GM18868 (cell line): ENCODE measurements at regions not wholly inside any gene's neighbourhood (a gene's known extent, or its start where the extent isn't known, plus 50 kb on each side); places are given as distances from the start of the nearest gene placed in this dataset.
A peak's percentile ranks its signal among the peaks of the same experiment; 100 is the strongest.
"Not testable (repeated sequence)": the region's sequence is repeated elsewhere in the genome, so short reads cannot be mapped to it uniquely, and the experiment has no call there.

Experiments
- ATAC-seq: cut with Tn5 transposase; IDR thresholded peaks from one replicate; pipeline ENCODE4 v1.9.1; 2021; ENCODE audit warnings: mild to moderate bottlenecking, moderate library complexity; ENCODE audit not compliant: unreplicated experiment

DNA sequence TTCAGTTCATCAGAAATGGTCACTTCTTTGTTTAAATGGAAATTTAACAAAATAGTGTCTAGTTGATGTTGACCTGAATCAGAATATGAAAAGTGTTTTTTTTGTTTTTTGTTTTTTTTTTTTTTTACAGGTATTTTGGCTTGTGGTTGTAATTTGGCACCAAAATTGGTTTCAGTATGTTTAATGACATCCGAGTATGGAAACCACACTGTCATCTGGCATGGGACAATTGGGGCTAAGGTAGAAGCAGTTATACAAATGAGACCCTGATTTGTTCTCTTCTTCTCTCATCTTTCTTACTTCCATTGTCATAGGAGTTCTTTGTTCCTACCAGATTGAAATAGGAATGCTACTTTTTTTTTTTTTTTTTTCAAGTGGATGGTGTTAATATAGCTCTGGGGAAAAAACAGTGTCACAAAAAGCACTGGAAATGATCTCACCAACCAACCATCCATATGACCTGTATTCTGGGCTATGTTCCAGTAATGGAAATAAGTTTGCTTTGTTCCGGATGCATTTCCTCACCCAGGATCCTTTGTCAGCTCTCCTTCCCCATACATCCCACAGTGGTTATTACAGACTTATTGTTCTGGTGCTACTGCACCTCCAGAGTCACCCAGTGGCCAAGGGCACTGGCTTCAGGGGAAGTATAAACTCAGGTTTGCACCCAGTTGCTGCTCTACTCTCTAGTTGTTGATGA, 95.8 kb downstream of the ATXN3L start:
- ATAC-seq: no peak

DNA sequence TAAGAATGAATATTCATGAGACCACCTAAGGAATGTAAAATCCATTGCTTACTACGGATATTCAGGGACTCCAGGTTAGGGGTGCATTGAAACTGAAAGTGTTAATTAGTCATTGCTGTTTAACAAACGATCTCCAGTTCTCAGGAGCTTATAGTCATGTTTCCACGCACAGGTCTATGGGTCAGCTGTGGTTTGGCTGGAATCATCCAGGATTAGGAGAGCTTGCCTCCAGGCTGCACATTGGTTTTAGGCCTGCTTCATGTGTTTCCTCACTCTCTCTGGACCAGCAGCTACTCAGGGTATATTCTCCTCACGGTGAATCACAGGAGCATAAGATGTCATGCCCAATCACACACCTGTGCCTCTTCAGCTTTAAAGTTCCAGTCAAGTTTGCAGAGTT, 98.9 kb downstream of the ATXN3L start:
- ATAC-seq: no peak

DNA sequence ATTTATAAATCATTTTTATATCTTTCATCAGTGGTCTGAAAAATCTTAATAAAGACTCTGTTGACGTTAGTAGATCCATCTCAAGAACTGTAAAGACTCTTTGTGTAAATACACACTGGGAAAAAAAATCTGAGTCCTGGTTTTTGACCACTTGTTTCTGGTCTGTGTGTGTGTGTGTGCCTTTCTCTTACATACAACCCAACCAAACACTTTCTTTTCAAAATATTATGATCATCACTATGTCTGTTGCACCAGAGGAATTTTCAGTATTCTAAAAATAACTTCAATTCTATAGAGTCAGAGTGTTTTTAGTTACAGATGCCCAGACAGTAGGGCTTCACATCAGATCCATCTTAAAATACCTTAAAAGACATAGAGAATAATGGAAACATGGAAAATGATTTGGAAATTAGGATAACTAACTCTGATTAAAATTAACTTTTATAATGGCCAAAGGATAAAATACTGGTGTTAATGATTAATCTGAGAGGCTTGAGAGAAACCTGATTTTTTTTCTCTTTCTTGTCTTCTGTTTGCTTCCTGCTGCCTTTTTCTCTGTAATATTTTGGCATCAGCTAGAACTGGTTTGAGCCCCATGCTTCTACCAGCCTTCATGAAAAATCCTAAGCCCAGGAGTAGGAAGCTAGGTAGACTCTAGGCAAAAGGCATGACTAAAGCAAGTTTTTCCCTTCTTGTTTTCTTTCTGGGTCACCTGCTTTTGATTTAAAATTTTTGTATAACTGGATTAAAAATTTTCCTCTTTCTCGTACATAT, 99.7 kb downstream of the ATXN3L start:
- ATAC-seq: no peak

DNA sequence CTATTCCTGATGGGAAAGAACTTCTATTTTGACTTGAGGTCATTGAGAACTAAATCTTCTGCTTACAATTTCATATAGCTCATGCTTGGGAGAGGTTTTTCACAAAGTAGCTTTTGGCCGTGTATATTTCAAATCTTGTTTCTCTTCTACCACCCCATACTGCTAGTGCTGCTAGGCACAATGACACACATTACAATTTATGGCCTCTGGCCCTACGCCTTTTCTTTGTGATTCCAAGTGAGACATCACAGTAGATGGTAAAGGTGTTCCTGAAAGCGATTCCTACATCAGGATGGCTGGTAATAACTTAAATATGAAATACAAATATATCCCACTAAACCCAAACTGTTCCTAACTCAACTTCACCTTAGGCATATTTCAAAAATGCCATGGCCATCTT, 101.1 kb downstream of the ATXN3L start:
- no peak for ATAC-seq

DNA sequence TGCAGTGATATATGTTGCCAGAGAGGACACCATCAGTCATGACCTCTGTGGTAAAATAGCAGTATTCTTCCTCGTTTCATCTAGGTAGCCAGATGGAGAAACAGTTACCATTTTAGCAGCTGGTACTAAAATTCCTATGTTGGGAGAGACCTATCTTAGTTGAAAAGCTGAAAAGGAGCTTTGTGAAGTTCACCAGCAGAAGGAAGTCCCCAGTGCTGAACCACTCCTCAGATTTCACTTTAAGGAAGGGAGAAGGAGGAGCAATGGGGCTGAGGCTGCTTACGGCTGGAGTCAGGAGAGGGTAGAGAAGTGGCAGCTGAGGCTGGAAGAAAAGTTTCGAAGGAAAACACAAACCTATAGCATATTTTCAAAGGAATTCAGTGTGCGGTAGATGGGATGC, 103.7 kb downstream of the ATXN3L start:
- no peak for ATAC-seq

DNA sequence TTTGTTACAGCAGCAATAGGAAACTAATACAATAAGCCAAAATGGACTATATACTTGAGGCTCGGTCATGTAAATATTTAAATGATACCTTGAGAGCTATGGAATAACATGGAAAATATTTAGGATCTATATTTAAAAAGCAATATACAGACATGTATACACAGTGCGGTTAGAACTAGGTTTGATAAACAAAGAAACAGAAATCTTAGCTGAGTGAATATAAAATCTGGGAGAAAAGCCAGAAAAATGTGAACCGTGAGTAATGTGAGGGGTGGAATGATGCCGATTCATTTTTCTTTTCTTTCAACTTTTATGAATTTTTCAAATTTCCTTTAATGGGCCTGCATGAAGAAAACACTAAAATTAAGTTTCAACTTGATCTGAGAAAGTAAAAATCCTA, 104.1 kb downstream of the ATXN3L start:
- no peak for ATAC-seq

DNA sequence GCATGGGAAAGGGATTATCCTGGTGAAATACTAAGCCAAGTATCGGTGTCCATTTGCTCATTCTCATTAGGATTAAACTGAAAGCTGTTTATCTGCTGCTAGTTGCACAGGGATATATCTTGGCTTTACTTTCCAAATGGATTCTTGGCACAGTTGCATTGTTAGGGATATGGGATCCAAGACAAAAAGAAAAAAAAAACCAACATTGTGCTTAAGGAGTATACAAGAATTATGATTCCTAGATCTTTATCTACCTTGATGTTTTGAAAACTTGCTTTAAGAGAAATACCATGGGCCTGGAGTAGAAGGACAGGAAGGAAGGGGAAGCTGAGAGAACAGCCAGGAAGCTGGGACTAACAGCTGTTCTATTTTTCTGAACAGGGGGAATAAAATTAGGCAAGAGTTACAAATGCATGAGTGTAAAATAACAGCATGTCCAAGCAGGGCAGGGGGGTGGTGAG, 107.6 kb downstream of the ATXN3L start:
- ATAC-seq: no peak

DNA sequence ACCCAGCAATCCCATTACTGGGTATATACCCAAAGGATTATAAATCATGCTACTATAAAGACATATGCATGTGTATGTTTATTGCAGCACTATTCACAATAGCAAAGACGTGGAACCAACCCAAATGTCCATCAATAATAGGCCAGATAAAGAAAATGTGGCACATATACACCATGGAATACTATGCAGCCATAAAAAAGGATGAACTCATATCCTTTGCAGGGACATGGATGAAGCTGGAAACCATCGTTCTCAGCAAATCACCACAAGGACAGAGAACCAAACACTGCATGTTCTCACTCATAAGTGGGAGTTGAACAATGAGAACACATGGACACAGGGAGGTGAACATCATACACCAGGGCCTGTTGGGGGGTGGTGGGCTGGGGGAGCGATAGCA, 109.7 kb downstream of the ATXN3L start:
- not testable (repeated sequence) for ATAC-seq

DNA sequence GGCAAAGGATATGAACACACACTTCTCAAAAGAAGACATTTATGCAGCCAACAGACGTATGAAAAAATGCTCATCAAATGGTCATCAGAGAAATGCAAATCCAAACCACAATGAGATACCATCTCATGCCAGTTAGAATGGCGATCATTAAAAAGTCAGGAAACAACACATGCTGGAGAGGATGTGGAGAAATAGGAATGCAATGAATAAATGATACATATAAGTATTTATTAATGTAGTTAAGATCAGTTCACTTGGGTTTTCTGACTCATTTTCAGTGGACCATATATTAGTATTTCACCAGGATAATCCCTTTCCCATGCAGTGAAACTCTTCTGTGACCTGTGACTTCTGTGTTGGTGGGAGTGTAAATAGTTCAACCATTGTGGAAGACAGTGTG, 110.1 kb downstream of the ATXN3L start:
- not testable (repeated sequence) for ATAC-seq

DNA sequence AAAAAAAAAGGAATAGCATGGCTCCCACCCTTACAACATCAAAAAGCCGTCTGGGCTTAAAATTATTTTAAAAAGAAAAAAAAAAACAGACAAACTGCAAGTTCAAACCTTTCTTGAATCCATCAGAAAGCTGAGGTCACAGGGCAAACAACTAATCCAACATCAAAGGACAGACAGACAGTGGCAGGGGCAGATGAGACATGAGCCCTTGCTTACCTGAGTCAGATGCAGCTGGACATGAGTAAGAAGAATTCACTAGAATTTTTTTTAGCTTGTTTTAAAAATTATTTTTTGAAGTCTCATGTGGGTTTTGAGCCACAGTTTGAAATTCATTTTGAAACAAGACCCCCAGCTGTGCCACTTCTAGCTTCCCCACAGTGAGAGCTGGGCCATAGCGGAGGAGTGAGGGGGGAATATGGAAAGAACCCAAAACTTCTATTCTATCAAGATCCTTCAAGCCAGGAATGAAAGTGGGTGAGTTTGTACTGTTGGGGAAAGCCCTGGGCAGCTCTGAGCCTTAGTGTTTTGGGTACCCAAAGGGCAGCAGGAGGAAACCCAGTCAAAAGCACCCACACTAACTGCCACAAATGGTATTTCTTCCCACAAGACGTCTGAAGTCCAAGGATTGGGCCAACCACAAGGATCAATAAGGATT, 111.4 kb downstream of the ATXN3L start:
- ATAC-seq: no peak

DNA sequence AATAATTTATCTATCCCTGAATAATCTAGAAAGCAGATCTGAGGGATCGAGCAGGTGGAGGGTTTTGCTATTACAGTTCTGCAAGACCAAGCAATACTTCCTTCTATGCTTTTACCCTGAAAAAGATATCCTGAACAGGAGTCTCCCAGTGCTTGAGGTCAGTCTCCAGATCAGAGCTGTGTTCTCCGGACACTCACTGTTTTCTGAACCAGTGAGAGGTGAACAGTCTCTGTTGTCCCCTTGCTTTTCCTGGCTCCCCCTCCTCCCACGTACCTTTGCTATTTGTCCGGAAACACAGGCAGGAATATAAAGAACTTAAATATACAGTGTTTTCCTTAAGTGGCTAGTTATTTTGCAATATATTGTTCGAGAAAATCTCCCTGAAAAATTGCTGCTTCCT, 116.6 kb downstream of the ATXN3L start:
- ATAC-seq: no peak

DNA sequence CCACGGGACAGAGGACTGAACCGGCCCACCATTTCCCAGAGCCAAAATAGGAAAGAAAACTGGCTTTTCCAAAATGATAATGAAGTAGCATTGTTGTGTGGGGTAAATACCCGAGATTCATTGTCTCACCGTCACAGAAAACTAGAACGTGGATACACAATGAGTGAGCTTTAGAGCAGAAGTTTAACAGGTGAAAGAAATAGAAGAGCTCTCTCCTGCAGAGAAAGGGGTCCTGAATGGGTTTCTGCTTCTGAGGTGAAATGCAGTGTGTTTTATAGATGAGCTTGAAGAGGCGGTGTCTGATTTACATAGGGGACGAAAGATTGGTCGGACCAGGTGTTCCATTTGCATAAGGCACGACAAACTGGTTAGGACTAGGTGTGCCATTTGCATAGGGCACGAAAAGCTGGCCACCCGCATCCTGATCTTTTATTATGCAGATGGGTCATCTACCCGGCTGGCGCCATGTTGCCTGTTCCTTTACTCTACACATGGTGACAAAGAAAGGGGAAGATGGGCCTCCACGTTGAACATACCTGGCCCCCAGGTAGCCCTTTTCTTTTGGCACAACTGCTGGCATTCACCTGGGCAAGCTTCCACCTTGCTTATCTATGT, 118.1 kb downstream of the ATXN3L start:
- ATAC-seq: no peak

DNA sequence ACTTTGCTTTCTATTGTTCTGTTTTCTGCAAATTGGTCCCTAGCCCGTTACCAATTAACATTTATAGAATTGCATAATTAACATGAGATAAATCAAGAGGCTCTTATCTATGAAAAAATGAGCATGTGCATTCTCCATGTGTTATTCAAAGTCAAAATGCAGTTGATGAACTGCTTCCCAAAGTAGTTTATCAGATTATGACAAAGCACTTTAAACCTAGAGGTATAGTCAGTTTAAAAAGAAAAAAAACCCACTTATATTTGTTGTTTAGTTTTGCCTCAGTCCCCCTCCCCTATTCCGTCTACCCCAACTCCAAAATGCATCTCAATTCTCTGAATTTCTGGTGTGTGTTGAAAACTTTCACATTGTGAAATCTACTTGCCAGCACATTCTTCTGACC, 119.5 kb downstream of the ATXN3L start:
- ATAC-seq: no peak

DNA sequence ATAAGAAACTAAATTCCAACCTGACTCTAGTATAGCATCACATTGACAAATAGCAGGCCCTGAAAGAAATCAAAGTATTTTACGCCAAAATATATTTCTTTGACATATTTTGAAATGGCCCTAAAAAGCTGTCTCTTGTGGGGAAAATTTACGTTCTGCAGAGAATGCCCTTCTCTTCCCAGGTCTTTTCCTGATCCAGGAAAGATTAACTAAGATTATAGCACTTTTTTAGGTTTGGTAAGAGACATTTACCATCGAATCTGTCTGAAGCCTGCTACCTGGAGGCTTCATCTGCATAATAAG, 121.1 kb downstream of the ATXN3L start:
- ATAC-seq: no peak

DNA sequence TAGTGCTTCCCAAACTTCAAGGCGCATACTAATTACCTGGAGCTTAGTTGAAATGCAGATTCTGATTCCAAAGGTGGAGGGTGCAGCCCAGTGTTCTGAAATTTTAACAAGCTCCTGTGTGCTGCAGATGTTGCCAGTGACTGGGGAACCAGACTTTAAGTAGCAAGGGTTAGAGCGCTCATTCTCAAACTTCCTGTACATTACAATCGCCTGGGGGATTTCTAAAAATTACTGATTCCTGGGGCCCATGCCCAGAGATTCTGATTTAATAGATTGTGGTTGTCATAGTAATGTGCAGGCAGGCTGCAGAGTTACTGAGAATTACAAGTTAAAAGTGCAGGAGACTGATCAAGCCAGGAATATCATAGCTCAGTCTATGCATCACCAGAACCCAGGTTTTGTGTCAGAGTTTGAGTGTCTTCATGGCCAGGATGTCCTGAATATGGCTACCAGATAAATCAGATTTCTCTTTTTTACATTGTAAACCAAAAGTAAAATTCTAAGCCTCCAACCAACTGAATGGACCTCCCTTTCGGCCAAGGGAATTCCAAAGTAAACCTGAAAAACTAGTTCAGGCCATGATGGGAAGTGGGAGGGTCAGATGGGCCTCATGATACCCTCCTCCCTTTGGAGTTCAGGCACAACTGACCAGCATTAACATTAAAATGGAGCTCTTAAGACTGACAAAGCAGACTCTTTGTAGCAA, 121.6 kb downstream of the ATXN3L start:
- no peak for ATAC-seq

DNA sequence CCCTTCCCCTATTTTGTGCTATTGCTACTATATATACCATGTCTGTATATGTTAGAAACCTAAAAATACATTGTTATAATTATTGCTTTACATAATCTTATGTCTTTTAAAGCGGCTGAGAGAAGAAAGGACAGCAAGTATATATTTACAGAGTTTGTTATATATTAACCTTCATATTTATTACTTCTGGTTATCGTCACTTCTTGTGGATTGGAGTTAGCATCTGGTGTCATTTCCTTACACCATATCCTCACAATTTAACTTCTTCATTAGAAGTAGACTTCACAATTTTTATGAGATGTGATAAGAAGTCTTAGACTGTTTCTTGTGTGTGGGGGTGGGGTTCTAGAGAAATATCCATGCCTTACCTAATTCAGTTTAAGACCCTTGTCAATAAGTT, 123.1 kb downstream of the ATXN3L start:
- ATAC-seq: no peak

DNA sequence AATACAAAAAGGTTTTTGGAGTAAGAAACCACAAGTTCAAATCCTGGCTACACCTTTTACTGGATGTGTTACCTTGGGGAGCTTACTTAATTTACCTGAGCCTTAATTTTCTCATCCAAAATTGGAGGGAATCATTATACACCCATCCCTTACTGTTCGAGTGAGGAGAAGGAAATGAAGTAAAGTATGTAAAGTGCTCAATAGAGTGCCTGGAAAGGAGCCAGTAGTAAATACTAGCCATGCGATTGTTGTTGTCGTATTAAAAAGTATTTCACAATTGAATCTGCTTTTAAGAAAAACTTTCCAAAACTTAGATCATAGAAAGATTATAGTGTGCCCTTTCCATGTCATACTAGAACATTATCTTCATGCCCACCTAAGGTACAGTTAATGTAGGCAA, 124.5 kb downstream of the ATXN3L start:
- no peak for ATAC-seq

DNA sequence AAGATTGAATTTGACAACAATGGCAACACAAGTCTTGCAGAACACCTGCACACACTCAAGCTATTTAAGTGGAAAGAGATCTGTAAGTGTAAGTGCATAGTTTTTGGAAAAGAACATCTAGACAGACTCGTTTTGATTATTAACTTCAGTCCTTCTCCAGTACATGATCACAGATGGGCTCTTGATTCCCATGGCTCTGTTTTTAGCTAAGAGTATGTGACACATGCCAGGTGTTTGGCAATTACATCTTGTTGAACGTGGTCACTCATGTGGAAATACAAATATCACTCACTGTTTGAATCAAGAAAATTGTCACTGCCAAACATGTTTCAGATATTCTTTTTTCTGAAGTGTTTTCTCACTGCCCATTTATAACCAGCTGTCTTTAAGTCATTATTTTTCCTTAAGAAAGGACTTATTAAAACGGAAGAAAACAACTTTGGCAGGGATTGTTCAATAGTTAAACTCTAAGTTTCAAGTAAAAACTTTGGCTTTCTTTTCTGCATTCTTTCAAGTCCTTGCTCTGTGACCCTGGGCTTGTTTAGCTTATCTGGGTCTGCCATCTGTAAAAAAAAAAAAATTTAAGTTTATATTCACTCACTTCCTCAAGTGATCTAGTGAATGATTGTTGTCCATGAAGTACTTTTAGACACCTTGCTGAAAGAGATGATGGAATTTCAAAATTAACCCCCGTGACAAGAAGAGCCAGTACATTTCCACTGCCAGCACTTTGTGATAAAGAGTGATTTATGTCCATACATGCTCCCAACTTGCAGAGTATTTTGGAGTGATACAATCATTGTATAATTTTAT, 125.4 kb downstream of the ATXN3L start:
- peak; percentile 52 for ATAC-seq

DNA sequence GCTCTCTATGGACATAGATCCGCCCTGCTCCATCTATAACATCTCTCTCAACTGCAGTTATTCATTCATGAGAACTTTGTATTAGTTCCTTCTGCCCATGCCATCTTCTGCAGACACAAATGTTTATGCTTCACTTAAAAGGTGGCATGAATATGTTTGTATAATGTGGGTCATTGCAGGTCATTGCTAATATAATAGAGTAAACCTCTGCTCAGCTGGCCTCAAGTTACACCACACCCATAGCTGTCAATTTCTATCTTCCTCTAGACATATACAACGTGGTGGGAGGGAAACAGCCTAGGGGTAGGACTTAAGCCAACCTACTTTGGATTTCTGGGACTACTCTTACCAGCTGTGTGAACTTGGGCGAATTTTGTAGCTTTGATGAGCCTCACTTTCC, 129.8 kb downstream of the ATXN3L start:
- ATAC-seq: no peak

DNA sequence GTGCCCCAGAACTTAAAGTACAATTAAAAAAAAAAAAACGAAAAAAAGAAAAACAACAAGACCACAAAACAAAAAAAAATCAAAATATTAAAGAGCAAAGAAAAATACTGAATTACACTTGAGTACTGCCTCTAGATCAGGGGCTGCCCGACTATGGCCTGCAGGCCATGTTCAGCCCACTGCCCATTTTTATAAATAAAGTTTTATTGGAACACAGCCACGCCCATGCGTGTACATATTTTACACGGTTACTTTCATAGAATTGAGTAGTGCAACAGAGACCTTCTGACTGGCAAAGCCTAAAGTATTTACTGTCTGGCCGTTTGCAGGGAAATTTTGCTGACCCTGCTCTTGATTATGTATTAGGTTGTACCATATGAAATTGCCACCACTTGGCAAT, 130.5 kb downstream of the ATXN3L start:
- no peak for ATAC-seq
